AG09309 (cell line): ENCODE measurements at regions not wholly inside any gene's neighbourhood (a gene's known extent, or its start where the extent isn't known, plus 50 kb on each side); places are given as distances from the start of the nearest gene placed in this dataset.

ENCODE experiments used
- DNase-seq: peaks from one replicate; pipeline ENCODE4 v3.0.0-alpha.2; 2010; ENCODE audit warnings: low read depth
- H3K4me3 ChIP-seq: 2 replicates; pipeline ENCODE4 v1.5.1; 2011; ENCODE audit warnings: mild to moderate bottlenecking, low read depth, low read length, moderate library complexity; ENCODE audit not compliant: control insufficient read depth
- CTCF ChIP-seq: IDR thresholded peaks from 2 replicates; pipeline ENCODE4 v1.5.1; 2011; ENCODE audit warnings: mild to moderate bottlenecking, low read depth, low read length, inconsistent platforms; ENCODE audit not compliant: insufficient read depth, control insufficient read depth; ENCODE audit errors: missing control alignments

DNA sequence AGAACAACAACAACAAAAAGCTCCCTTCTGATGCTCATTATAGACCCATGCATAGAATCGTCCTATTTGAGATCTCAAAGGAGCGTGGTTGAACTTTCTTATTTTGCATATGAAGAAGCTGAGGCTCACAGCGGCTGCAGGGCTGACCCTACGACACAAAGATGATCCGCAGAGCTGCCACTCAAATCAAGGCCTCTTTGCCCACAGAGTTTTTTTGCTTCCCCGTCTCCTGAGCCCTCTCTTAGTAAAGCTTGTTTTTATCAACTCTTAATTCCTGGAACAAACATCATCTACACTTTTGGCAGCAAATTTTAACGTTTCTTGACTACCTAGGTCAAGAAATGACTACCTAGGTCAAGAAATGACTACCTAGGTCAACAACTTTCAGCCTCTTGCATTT is 73.7 kb downstream of the C16orf95 start:
- no peak overlapping the region for H3K4me3 ChIP-seq
- DNase-seq, result no peak
- no peak for TF ChIP-seq CTCF

GRCh38 chr16:87244636-87245197 is 72.5 kb downstream of the C16orf95 start:
- H3K4me3 ChIP-seq, result no peak overlapping the region
- TF ChIP-seq CTCF, result no peak
- DNase-seq, result no peak

DNA sequence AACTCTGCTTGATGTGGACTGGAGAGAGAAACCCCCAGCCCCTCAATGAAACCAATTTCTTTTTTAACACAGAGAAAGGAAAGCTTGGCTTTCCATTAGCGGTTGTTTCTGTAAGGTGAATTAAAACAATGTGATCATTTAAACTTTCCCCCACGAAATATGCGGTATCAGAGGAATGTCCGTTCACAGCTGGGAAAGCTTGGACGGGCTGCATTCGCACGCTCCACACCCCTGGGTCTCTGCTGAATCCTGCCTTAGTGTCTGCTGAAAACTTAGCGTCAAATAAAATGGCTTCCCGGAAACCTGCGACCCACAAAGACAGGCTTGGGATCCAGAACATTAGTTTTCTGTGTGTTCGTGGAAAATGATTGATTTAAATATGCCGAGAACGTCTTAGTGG is 71.7 kb downstream of the C16orf95 start:
- H3K4me3 ChIP-seq, result no peak overlapping the region
- DNase-seq, result no peak
- TF ChIP-seq CTCF, result no peak

DNA sequence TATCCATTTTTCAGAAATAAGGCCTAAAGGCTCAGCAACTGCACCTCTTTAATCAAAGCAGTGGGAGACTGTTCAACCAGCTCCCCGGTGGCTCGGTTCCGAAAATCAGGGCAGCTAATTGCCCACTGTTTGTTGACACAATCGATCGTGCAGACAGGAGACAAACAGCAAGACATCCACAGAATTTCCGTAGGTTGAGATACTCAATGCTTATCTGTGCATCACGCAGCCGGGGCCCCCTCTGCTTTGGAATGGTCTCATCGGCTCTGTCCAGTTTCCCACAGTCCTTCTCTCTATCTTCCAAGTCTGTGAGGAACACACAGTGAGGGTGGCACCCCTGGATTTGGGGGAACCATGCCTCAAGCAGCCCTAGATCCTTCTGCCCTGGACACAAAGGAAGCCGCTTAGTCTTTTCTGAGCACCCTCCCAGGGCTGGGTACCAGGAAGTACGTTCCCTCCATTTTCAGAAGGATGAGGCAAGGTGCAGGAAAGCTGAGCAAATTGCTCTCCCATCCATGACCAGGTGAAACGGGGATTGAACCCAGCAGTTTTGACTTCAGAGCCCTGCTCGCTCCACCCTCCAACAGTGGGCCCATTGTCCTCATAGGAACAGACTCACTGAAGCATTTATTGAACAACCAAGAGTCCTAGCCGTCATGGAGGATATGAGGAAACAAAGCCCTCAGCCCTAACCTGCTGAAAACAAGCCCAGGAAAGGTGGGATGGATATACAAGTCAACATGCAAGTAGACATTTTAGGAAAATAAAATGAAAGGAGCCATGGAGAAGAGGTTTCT is 70.7 kb downstream of the C16orf95 start:
- DNase-seq, result no peak

DNA sequence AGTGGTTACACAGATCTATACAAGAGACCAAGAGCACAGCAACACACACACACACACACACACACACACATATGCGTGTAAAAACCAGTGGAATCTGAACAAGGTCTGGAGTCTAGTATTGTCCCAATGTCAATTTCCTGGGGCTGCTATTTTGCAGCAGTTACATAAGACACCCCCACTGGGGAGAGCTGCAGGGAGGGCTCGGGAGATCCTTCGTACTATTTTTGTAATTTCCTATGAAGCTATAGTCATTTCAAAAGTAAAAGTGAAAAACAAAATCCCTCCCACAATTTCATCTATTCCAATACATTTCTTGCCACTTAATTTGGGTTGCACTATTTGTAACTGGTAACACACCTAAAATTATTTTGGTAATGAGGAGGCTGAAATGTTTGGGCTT is 68.5 kb downstream of the C16orf95 start:
- no peak for DNase-seq
- no peak for TF ChIP-seq CTCF
- no peak overlapping the region for H3K4me3 ChIP-seq

More for the DNA sequence above, 70.7 kb downstream of the C16orf95 start:
- no peak overlapping the region for H3K4me3 ChIP-seq
- TF ChIP-seq CTCF, result no peak

DNA sequence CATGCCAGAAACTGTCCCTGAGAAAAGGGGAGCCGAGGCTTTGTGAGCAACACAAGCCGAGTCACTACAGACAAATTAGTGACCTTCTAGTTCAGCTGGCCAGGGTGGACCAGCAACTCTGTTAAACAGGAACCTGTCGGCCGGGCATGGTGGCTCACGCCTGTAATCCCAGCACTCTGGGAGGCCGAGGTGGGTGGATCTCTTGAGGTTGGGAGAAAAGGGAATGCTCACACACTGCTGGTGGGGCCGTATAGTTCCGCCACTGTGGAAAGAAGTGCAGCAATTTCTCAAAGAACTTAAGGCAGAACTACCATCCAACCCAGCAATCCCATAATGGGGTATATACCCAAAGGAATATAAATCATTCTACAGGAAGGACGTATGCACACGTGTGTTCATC is 67.8 kb downstream of the C16orf95 start:
- DNase-seq, result no peak
- no peak for TF ChIP-seq CTCF

More for the DNA sequence above, 67.8 kb downstream of the C16orf95 start:
- no peak overlapping the region for H3K4me3 ChIP-seq
